Cardiac fibroblast (primary cell): ENCODE measurements at regions not wholly inside any gene's neighbourhood (a gene's known extent, or its start where the extent isn't known, plus 50 kb on each side); places are given as distances from the start of the nearest gene placed in this dataset.

ENCODE experiments used
- DNase-seq, 2 donors: peaks; one replicate each; pipeline versions ENCODE4 v3.0.0 to v3.0.0-alpha.2; 2010; ENCODE audit warnings: low read depth in 2 of 2
- H3K4me3 ChIP-seq, 2 donors: replicated peaks in 1 of 2; 1 replicate in 1 of 2; 2 replicates in 1 of 2; pipeline ENCODE4 v1.5.1; 2011; ENCODE audit warnings: low read depth in 2 of 2, low read length in 2 of 2, mild to moderate bottlenecking in 2 of 2, moderate library complexity in 1 of 2
- TF ChIP-seq, protein P1 (sequence below): IDR thresholded peaks from one replicate; pipeline ENCODE4 v1.5.1; 2011; ENCODE audit warnings: low read depth, mild to moderate bottlenecking, low read length, inconsistent platforms

DNA sequence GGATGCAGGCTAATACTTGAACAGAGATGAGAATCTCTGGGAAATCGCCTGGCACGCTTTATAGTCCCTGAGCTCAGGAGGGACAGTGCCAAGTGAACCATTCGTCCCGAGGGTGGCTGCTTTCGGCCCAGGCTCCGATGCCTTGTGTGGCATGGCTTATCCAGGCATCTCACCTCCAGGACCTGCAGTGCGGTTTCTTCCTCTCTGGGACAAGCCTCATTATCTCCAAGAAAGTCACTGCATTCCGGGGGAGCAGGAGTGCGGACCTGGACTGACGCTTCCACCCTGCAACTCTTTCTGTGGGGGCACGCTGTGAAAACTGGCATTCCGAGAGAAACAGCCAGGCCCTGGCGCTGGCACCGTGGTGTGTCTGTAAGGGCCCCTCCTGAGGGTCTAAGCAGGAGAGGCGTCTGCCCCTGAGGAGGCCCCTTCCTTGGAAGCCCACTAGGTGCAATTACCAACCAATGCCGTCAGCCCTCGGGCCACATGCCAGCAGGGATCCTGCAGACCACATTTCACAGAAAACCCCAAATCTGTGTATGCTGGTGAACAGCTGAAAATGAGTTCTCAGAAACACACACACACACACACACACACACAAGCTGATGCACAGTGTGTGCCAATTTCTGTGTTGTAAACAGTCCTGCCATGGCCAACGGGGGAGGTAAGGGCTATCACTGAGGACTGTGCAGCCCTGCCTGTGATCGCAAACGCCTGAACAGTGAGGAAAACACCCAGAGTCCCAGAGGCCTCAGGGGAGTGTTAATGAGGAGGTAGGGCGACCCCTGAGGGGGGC is 351.9 kb upstream of the SALL3 start:
- TF ChIP-seq, protein P1, sequence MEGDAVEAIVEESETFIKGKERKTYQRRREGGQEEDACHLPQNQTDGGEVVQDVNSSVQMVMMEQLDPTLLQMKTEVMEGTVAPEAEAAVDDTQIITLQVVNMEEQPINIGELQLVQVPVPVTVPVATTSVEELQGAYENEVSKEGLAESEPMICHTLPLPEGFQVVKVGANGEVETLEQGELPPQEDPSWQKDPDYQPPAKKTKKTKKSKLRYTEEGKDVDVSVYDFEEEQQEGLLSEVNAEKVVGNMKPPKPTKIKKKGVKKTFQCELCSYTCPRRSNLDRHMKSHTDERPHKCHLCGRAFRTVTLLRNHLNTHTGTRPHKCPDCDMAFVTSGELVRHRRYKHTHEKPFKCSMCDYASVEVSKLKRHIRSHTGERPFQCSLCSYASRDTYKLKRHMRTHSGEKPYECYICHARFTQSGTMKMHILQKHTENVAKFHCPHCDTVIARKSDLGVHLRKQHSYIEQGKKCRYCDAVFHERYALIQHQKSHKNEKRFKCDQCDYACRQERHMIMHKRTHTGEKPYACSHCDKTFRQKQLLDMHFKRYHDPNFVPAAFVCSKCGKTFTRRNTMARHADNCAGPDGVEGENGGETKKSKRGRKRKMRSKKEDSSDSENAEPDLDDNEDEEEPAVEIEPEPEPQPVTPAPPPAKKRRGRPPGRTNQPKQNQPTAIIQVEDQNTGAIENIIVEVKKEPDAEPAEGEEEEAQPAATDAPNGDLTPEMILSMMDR: no peak
- H3K4me3 ChIP-seq: no peak overlapping the region

DNA sequence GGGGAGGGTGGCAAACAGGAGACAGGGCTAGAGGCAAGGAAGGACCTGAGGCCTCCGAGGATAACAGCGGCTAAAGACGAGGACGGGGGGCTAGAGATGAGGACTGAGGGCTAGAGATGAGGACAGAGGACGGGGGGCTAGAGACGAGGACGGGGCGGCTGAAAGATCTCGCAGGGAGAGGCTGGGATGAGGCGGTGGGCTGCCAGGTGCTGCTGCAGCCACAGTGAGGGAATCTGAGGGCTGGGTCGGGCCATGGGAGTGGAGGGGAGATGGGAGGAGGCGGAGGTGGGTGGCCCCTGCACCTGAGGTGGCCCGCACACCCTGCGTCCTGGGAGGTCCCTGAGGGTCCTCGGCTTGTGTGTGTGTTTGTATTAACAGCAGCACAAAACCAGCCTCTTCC is 350.2 kb upstream of the SALL3 start:
- DNase-seq: no peak
- no peak overlapping the region for H3K4me3 ChIP-seq
- TF ChIP-seq, protein P1: no peak

More for the DNA sequence above, 351.9 kb upstream of the SALL3 start:
- no peak for DNase-seq

- DNase-seq: no peak
- H3K4me3 ChIP-seq: no peak overlapping the region
- TF ChIP-seq, protein P1: no peak
Observed at GRCh38 chr18:78630356-78630755, 349.3 kb upstream of the SALL3 start.

GRCh38 chr18:78630981-78631510 is 348.6 kb upstream of the SALL3 start:
- TF ChIP-seq, protein P1: no peak
- no peak for DNase-seq

DNA sequence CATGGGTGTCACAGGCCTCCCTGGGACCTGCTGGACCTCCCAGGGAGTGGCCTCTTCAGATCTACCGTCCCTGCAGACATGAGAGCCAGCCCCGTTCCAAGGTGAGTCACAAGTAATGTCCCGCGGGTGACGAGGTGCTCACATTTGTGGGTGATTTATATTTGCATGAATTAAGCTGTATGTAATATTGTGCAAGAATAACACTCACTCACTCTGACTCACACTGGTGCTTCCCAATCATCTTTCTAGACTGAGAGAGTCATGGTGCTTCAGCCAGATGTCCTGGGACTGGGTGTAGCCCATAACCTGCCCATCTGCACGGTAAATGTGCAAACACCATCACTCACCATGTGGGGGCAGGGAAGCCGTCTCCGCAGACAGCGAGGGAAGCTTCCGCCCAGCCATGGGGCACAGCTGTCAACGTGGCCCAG is 347.5 kb upstream of the SALL3 start:
- TF ChIP-seq, protein P1: no peak
- H3K4me3 ChIP-seq: no peak overlapping the region
- DNase-seq: peak in 1 of 2 donors; percentile 6

More at GRCh38 chr18:78630981-78631510, 348.6 kb upstream of the SALL3 start:
- no peak overlapping the region for H3K4me3 ChIP-seq

- DNase-seq: no peak
- H3K4me3 ChIP-seq: no peak overlapping the region
- TF ChIP-seq, protein P1: no peak
Observed at GRCh38 chr18:78634061-78634696, 345.4 kb upstream of the SALL3 start.
